HG03066 (cell line): ENCODE measurements at regions not wholly inside any gene's neighbourhood (a gene's known extent, or its start where the extent isn't known, plus 50 kb on each side); places are given as distances from the start of the nearest gene placed in this dataset.

ENCODE experiments used
- ATAC-seq: cut with Tn5 transposase; IDR thresholded peaks from one replicate; pipeline ENCODE4 v1.9.1; 2021; ENCODE audit warnings: low read depth; ENCODE audit not compliant: unreplicated experiment

- no peak for ATAC-seq
Measured at GRCh38 chr4:60223208-60223923, 976.8 kb upstream of the ADGRL3 start.

- no peak for ATAC-seq
Measured at GRCh38 chr4:60241866-60242265, 958.3 kb upstream of the ADGRL3 start.

DNA sequence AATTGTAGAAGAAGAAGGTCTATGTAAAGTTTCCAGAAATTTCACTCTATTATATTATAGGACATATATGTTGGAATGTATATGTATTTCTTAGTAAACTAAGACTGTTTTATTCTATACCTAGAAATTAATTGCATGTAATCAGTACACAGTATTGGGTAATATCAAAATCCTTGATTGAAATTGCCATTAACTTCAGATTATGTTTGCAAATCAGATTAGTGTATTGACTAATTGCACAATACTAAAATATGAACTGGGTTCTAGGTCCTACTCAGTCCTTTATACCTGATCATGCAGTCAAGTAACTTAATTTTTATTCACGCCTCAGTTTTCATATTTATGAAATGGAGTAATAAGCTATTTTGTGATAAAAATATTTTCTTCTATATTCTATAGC, 950.3 kb upstream of the ADGRL3 start:
- ATAC-seq: no peak

GRCh38 chr4:60250657-60251056, 949.5 kb upstream of the ADGRL3 start:
- no peak for ATAC-seq

GRCh38 chr4:60259781-60260180, 940.3 kb upstream of the ADGRL3 start:
- no peak for ATAC-seq

GRCh38 chr4:60266505-60266904, 933.6 kb upstream of the ADGRL3 start:
- no peak for ATAC-seq

GRCh38 chr4:60296386-60296785, 903.7 kb upstream of the ADGRL3 start:
- no peak for ATAC-seq

GRCh38 chr4:60313611-60314178, 886.4 kb upstream of the ADGRL3 start:
- ATAC-seq: no peak

- no peak for ATAC-seq
Measured at GRCh38 chr4:60314416-60314815, 885.7 kb upstream of the ADGRL3 start.

GRCh38 chr4:60315586-60315985, 884.5 kb upstream of the ADGRL3 start:
- ATAC-seq: no peak

DNA sequence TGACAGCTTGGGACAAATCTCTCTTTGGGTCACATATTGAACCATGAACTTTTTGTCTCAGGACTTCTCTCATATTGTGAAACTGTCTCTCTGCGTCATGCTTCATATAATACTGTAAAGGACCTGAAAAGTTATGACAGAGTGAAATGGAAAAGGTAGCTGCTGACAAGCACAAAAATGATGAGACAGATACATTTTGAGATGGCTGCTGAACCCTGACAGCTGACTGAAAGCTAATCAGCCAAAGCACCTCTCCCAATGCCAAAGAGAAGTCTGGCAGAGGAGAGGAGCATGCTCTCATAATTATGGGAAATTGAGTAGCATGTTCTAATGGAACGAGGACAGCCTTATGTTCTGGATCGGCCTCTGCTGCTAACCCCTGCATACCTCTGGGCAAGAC, 873.4 kb upstream of the ADGRL3 start:
- no peak for ATAC-seq

DNA sequence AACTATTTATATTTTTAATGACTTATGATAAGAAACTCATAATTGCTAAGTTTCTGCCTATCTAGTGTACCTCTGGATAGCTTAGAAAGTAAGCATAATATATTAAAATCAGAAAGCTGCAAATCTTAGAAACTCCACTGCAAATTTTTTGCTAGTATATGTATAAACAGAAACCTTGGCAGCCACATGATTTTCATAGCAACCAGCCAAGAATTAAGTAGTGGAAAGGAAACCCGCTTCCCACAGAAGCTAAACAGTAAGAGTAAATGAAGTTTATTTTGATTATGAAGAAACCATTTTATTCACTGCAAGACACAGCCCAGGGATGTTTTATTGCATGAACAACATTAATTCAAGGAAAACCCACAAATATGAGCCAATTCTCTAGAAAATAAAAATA, 872.5 kb upstream of the ADGRL3 start:
- ATAC-seq: no peak

DNA sequence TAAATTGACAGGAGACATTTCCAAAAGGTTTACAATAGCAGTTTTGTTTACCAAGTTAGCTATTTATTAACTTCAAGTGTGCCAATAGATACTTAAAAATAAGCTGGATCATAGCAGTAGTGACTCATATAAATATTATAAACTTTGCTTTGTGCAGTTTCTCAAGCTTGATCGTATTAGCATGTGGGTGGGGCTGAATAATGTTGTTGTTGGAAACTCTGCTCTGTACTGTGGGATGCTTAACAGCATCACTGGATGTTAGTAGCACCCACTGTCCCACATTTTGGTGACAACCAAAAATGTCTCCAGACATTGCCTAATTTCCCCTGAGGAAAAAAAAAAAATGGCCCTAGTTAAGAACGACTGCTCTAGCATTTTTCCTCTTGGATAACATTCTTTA, 855.2 kb upstream of the ADGRL3 start:
- no peak for ATAC-seq

DNA sequence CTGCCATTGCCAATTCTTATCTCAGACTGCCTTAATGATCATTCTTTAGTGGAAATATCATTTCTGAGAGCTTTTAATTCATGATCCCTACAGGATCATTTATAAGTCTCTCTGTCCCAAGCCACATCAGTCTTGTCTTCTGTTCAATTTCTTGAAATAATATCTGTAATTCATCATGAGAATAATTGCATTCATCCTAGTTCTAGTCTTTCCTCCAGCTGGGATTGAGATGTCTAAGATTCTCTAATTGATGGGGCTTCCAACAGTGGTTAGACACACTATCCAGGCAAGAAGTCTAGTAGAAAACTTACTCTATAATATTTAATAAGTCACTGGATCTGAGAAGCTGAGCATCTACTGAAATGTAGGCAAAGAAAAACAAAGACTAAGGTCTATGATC, 854.7 kb upstream of the ADGRL3 start:
- ATAC-seq: no peak

DNA sequence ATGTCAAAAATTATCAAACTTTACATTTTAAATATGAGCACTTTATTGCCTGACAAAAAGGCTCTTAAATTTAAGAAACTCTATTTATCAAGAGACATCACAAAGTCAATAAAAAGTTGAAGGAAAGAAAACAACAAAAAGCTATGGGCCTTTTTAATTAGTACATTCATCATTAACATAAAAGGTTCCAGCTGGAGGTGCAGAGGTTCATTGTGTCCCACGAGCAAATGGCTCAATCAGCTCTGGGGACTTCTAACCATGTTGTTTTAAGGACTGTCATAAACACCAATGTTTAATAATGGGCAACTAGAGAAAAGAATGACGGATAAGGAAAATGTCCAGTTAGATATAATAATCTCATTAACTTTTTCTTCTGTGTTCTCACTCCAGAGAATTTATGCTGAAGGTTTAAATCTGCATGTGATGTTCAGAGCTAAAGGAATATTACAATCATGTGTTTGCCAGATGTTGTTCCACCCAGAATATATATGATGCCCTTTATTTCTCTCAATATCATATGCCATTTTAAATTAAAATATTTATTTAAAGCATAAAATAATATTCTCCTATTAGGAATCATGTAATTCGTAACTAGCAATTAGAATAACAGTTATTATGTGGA, 840.3 kb upstream of the ADGRL3 start:
- ATAC-seq: no peak

DNA sequence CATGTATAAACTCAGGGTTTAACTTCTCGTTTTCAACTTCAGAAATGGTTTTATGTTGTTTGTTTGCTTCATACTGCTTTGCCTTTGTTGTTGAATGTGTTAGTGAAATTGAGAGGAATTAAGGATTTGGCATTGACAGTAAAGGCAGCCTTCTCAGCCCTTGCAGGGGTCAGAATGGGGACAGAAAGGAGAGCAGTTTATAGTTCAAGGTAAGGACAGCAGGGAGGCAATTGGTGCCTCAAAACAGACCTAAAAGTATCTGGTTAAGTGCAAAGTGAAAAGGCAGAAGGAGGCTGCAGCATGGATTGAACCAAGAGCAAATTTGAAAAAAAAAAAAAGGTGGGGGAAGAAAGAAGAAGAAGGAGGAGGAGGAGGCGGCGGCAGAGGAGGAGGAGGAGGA, 835.0 kb upstream of the ADGRL3 start:
- no peak for ATAC-seq

DNA sequence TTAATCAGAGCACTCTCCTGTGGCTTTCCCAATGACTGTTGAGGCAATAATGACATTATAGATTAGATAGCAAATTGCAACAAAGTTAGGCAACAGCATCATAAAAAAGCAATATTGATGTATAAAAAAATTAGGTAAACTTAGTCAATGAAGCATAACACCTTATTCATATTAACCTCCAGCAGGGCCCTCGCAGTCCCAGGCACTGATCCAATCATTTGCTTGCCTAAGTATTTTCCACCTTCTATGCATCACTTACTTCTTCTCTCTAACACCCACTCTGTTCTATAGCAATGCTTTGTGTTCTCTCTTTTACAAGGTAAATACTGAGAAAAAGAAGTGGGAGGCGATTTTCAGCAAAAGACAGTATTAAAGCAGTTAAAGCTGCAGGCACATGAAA, 833.5 kb upstream of the ADGRL3 start:
- ATAC-seq: no peak

GRCh38 chr4:60368986-60369385, 831.1 kb upstream of the ADGRL3 start:
- no peak for ATAC-seq

DNA sequence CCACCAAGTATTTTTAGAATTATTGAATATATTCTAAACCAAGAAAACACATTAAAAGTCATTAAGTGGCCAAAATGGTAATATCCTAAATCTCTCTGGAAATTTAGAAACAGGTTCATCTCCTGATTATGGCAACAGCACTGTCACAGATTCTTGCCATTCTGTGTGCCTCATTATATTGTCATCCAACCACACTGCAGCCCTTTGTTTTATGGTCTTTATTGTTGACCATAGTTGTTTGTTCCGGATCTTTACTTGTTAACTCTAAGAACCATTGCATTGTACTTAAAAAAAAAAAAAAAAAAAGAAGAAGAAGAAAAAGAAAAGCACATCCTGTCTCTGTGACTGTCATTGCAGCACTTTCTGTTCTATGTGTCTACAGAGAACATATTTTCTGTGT, 822.1 kb upstream of the ADGRL3 start:
- no peak for ATAC-seq

DNA sequence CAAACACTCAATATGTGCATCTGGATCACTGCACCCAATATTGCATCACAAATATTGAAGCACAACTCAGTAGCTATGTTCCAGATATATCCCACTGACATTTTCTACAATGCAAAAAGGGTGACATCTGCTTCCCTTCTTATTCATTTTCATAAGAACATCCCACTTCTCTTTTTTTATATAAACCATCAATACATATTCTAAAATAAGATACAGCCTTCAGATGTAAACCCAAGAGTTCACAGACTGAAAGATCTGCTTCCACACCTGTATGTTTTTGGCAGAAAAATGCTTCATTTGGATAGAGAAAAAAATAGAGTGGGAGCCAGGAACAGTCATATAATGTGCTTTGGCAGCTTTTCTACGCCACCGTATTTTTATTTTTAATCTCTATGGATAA, 815.6 kb upstream of the ADGRL3 start:
- ATAC-seq: no peak

GRCh38 chr4:60389633-60390032, 810.5 kb upstream of the ADGRL3 start:
- ATAC-seq: no peak

GRCh38 chr4:60396341-60397049, 803.6 kb upstream of the ADGRL3 start:
- no peak for ATAC-seq
